PFSK-1 (cell line): ENCODE measurements at regions not wholly inside any gene's neighbourhood (a gene's known extent, or its start where the extent isn't known, plus 50 kb on each side); places are given as distances from the start of the nearest gene placed in this dataset.

Experiments
- FOXP2 ChIP-seq: optimal IDR thresholded peaks from 2 replicates; pipeline ENCODE3; 2011; ENCODE audit warnings: borderline replicate concordance, control low read depth, inconsistent platforms; ENCODE audit not compliant: insufficient read depth; ENCODE audit errors: extremely low read length, extremely low read depth
- POLR2AphosphoS5 ChIP-seq: IDR thresholded peaks from 2 replicates; pipeline ENCODE4 v1.6.1; 2012; ENCODE audit warnings: low read depth, mild to moderate bottlenecking, control low read depth, low read length, moderate library complexity
- SIN3A ChIP-seq: IDR thresholded peaks from 2 replicates; pipeline ENCODE4 v1.6.1; 2012; ENCODE audit warnings: mild to moderate bottlenecking, low read length, moderate library complexity, borderline replicate concordance; ENCODE audit not compliant: insufficient read depth
- TAF1 ChIP-seq: IDR thresholded peaks from 2 replicates; pipeline ENCODE4 v1.6.1; 2012; ENCODE audit warnings: low read length, control low read depth, borderline replicate concordance; ENCODE audit not compliant: insufficient read depth
- TF ChIP-seq, protein P1 (sequence below), 2 experiments: IDR thresholded peaks; 2 replicates each; pipeline versions ENCODE4 v1.6.1 to v1.8.0; 2011 to 2012; ENCODE audit warnings: low read depth in 2 of 2, low read length in 2 of 2, control low read depth in 1 of 2, inconsistent platforms in 1 of 2, mild to moderate bottlenecking in 1 of 2, moderate library complexity in 1 of 2; ENCODE audit not compliant: insufficient read depth in 1 of 2

- TF ChIP-seq FOXP2 (no peak), TAF1 (no peak), POLR2AphosphoS5 (no peak)
- TF ChIP-seq, protein P1, sequence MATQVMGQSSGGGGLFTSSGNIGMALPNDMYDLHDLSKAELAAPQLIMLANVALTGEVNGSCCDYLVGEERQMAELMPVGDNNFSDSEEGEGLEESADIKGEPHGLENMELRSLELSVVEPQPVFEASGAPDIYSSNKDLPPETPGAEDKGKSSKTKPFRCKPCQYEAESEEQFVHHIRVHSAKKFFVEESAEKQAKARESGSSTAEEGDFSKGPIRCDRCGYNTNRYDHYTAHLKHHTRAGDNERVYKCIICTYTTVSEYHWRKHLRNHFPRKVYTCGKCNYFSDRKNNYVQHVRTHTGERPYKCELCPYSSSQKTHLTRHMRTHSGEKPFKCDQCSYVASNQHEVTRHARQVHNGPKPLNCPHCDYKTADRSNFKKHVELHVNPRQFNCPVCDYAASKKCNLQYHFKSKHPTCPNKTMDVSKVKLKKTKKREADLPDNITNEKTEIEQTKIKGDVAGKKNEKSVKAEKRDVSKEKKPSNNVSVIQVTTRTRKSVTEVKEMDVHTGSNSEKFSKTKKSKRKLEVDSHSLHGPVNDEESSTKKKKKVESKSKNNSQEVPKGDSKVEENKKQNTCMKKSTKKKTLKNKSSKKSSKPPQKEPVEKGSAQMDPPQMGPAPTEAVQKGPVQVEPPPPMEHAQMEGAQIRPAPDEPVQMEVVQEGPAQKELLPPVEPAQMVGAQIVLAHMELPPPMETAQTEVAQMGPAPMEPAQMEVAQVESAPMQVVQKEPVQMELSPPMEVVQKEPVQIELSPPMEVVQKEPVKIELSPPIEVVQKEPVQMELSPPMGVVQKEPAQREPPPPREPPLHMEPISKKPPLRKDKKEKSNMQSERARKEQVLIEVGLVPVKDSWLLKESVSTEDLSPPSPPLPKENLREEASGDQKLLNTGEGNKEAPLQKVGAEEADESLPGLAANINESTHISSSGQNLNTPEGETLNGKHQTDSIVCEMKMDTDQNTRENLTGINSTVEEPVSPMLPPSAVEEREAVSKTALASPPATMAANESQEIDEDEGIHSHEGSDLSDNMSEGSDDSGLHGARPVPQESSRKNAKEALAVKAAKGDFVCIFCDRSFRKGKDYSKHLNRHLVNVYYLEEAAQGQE (IDR thresholded peaks at IDR 0.05; ENCODE audit: insufficient read depth in 1 of 2, low read depth in 2 of 2, low read length in 2 of 2) = no peak
Observed at GRCh38 chr6:11323666-11324452, 91.4 kb upstream of the NEDD9 start.

- TF ChIP-seq FOXP2 (no peak), POLR2AphosphoS5 (no peak), TAF1 (no peak), SIN3A (no peak)
- TF ChIP-seq, protein P1 (IDR thresholded peaks at IDR 0.05; ENCODE audit: insufficient read depth in 1 of 2, low read depth in 2 of 2, low read length in 2 of 2) = no peak
Observed at GRCh38 chr6:11322252-11322885, 89.9 kb upstream of the NEDD9 start.

DNA sequence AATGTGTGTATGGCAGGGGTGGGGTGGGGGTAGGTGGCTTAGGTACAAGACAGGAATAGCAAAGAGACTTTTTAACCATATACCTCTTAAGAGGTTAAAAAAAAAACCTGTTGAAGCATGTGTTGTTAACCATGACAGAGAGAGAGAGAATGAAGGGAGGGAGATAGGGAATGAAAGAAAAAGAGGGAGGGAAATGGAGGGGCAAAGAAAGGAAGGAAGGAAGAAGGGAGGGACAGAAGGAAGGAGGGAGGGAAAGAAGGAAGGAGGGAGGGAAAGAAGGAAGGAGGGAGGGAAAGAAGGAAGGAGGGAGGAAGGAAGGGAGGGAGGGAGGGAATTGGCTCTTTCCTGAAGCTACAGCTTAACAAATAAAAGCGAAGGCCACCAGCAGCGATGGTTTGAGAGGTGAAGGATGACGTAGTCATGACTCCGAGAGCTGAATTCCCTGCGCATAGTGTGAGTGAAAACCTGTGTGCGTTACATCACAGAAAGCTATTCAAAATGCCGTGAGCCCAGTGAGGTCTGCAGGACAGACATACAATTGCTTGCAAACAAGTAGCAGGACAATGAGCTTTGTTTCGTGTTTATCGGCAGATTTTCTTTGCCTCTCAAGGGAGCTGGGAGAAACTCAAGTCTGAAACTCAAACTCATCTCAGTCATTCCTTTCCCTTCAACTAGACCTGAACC lies 88.6 kb upstream of the NEDD9 start:
- TF ChIP-seq, protein P1 (IDR thresholded peaks at IDR 0.05; ENCODE audit: insufficient read depth in 1 of 2, low read depth in 2 of 2, low read length in 2 of 2) = no peak
- no peak for TF ChIP-seq FOXP2
- TF ChIP-seq TAF1 = no peak
- no peak for TF ChIP-seq POLR2AphosphoS5
- no peak for TF ChIP-seq SIN3A

DNA sequence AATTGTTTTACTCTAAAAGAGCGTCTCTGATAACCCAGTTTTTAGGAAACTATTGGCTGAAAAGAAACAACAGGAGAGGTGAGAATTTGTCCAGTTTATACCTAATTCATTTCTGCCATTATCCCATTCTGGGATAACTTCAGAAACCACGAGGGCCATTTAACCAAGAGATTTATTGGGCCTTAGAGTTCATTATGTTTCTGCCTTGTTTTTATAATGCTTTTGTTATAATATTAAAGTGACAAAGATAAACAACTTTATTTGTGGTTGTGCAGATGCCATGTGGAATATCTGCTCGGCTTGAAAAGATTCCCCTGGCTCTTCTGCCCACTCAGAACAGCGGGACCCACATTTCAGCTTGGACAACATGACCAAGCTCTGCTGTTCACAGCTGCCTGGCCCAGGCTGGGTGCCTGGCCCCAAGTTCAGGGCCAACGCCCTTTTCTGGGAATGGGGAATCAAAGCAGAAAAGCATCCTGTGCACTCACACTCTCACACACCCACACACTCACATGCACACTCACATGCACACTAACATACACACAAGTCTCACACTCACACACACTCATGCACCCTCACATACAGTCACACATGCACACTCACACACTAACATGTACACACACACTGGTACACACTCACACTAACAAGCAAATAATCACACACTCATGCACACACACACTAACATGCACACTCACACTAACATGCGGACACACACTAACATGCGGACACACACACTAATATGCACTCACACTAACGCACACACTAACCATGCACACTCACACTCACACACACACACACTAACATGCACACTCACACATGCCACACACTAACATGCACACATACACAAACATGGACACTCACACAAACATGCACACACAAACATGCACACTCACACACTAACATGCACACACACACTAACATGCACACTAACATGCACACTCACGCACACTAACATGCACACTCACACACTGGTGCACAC lies 86.7 kb upstream of the NEDD9 start:
- TF ChIP-seq TAF1 (no peak), SIN3A (no peak), POLR2AphosphoS5 (no peak), FOXP2 (no peak)
- TF ChIP-seq, protein P1 (IDR thresholded peaks at IDR 0.05; ENCODE audit: insufficient read depth in 1 of 2, low read depth in 2 of 2, low read length in 2 of 2) = no peak
